DND-41 (cell line): ENCODE measurements at regions not wholly inside any gene's neighbourhood (a gene's known extent, or its start where the extent isn't known, plus 50 kb on each side); places are given as distances from the start of the nearest gene placed in this dataset.

Experiments
- ATAC-seq: fragments of 200-7000 bp; cut with Tn5 transposase; 3 replicates; pipeline ENCODE4 v1.9.1; 2021; ENCODE audit warnings: low read depth; ENCODE audit not compliant: insufficient read depth
- DNase-seq: peaks from one replicate; pipeline ENCODE4 v3.0.0-alpha.2; 2020
- H2AFZ ChIP-seq: 2 replicates; pipeline ENCODE4 v1.6.0; 2012; ENCODE audit warnings: low read depth, low read length
- H3K27ac ChIP-seq: 2 replicates; pipeline ENCODE4 v1.5.1; 2012; ENCODE audit warnings: low read length, inconsistent platforms
- H3K27me3 ChIP-seq: fragments of 200-600 bp; sonication (generic); 2 replicates; pipeline ENCODE4 v1.6.0; 2012; ENCODE audit warnings: low read length, mild to moderate bottlenecking, inconsistent platforms; ENCODE audit not compliant: insufficient read depth, poor library complexity
- H3K36me3 ChIP-seq: 2 replicates; pipeline ENCODE4 v1.5.1; 2012; ENCODE audit warnings: low read length, inconsistent platforms; ENCODE audit not compliant: insufficient read depth
- H3K4me1 ChIP-seq: 2 replicates; pipeline ENCODE4 v1.5.1; 2012; ENCODE audit warnings: mild to moderate bottlenecking, low read length; ENCODE audit not compliant: insufficient read depth
- H3K4me2 ChIP-seq: 2 replicates; pipeline ENCODE4 v1.6.0; 2012; ENCODE audit warnings: mild to moderate bottlenecking, moderate library complexity, low read length, inconsistent platforms; ENCODE audit not compliant: insufficient read depth
- H3K4me3 ChIP-seq, 2 experiments: fragments of 200-600 bp in 1 of 2; shearing (Covaris generic) in 1 of 2; 2 replicates each; pipeline ENCODE4 v1.5.1; 2012 to 2016; ENCODE audit warnings: inconsistent platforms in 2 of 2, low read length in 2 of 2, mild to moderate bottlenecking in 2 of 2, low read depth in 1 of 2, moderate library complexity in 1 of 2
- H3K79me2 ChIP-seq: 2 replicates; pipeline ENCODE4 v1.6.0; 2012; ENCODE audit warnings: low read length, inconsistent platforms; ENCODE audit not compliant: insufficient read depth
- H3K9ac ChIP-seq: 2 replicates; pipeline ENCODE4 v1.6.0; 2012; ENCODE audit warnings: low read depth, mild to moderate bottlenecking, inconsistent platforms, low read length, moderate library complexity
- H3K9me3 ChIP-seq: 2 replicates; pipeline ENCODE4 v1.5.1; 2012; ENCODE audit warnings: low read length, moderate library complexity, mild to moderate bottlenecking, inconsistent platforms; ENCODE audit not compliant: insufficient read depth, severe bottlenecking
- H4K20me1 ChIP-seq: 2 replicates; pipeline ENCODE4 v1.6.0; 2012; ENCODE audit warnings: low read length; ENCODE audit not compliant: insufficient read depth
- CTCF ChIP-seq: IDR thresholded peaks from 2 replicates; pipeline ENCODE4 v1.5.1; 2012; ENCODE audit warnings: borderline replicate concordance, low read length, moderate library complexity, mild to moderate bottlenecking; ENCODE audit not compliant: poor library complexity, severe bottlenecking; ENCODE audit errors: extremely low read depth
- EZH2 ChIP-seq: IDR thresholded peaks from 3 replicates; pipeline ENCODE4 v1.6.1; 2012; ENCODE audit warnings: borderline replicate concordance, low read depth, mild to moderate bottlenecking, moderate library complexity, low read length, inconsistent platforms; ENCODE audit not compliant: severe bottlenecking

GRCh38 chr17:12584727-12585126, 81.0 kb upstream of the MYOCD start:
- no peaks in the 10 kb centered on the region for H3K79me2 ChIP-seq
- H3K4me1 ChIP-seq = no peaks in the 10 kb centered on the region
- H3K4me3 ChIP-seq = no peak overlapping the region
- H4K20me1 ChIP-seq = no peaks in the 10 kb centered on the region
- no peak overlapping the region for H3K9ac ChIP-seq
- DNase-seq = no peak
- H3K9me3 ChIP-seq = no peaks in the 10 kb centered on the region
- no peaks in the 10 kb centered on the region for H3K27me3 ChIP-seq
- ATAC-seq = no peak
- no peak overlapping the region for H3K4me2 ChIP-seq
- H2AFZ ChIP-seq = no peak overlapping the region
- H3K36me3 ChIP-seq = no peaks in the 10 kb centered on the region
- TF ChIP-seq EZH2 (no peak), CTCF (no peak)
- H3K27ac ChIP-seq = no peak overlapping the region

DNA sequence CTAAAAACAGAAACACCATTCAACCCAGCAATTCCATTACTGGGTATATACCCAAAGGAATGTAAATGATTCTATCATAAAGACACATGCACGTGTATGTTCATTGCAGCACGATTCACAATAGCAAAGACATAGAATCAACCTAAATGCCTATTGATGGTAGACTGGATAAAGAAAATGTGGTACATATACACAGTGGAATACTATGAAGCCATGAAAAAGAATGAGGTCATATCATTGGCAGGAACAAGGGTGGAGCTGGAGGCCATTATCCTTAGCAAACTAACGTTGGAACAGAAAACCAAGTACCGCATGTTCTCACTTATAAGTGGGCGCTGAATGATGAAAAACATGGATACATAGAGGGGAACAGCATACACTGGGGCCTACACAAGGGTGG, 77.2 kb upstream of the MYOCD start:
- Histone ChIP-seq H3K79me2 (no peaks in the 10 kb centered on the region), H3K36me3 (no peaks in the 10 kb centered on the region), H2AFZ (no peak overlapping the region), H3K4me1 (no peaks in the 10 kb centered on the region), H3K9me3 (no peaks in the 10 kb centered on the region), H3K4me2 (no peak overlapping the region), H4K20me1 (no peaks in the 10 kb centered on the region), H3K27ac (no peak overlapping the region), H3K27me3 (no peaks in the 10 kb centered on the region), H3K9ac (no peak overlapping the region), H3K4me3 (no peak overlapping the region)
- no peak for TF ChIP-seq EZH2
- no peak for TF ChIP-seq CTCF
- DNase-seq (no peak), ATAC-seq (no peak)

- Histone ChIP-seq H3K36me3 (no peaks in the 10 kb centered on the region), H4K20me1 (no peaks in the 10 kb centered on the region), H3K4me2 (no peak overlapping the region), H3K9me3 (no peaks in the 10 kb centered on the region), H2AFZ (no peak overlapping the region), H3K79me2 (no peaks in the 10 kb centered on the region), H3K4me1 (no peaks in the 10 kb centered on the region), H3K4me3 (no peak overlapping the region), H3K27me3 (no peaks in the 10 kb centered on the region), H3K27ac (no peak overlapping the region), H3K9ac (no peak overlapping the region)
- ATAC-seq (no peak), DNase-seq (no peak)
- TF ChIP-seq EZH2 (no peak), CTCF (no peak)
These were observed 75.3 kb upstream of the MYOCD start for GRCh38 chr17:12590417-12590816.
